ENCODE measurements at regions not wholly inside any gene's neighbourhood (a gene's known extent, or its start where the extent isn't known, plus 50 kb on each side); places are given as distances from the start of the nearest gene placed in this dataset.
"Not testable (repeated sequence)": the region's sequence is repeated elsewhere in the genome, so short reads cannot be mapped to it uniquely, and the experiment has no call there.

GRCh38 chr7:65455050-65455449, 81.4 kb downstream of the ZNF92 start:
- TF ChIP-seq FOXA1 (IDR thresholded peaks at IDR 0.05); FOXK2 (IDR thresholded peaks at IDR 0.05); ELF4 (IDR thresholded peaks at IDR 0.05); SUZ12 (IDR thresholded peaks at IDR 0.05); FOXM1 (IDR thresholded peaks at IDR 0.05; ENCODE audit: borderline replicate concordance); TARDBP (IDR thresholded peaks at IDR 0.05); ARNT (IDR thresholded peaks at IDR 0.05); NFRKB (IDR thresholded peaks at IDR 0.05); PKNOX1 (IDR thresholded peaks at IDR 0.05); HDGF (IDR thresholded peaks at IDR 0.05; ENCODE audit: borderline replicate concordance); ZNF384 (IDR thresholded peaks at IDR 0.05): not testable (repeated sequence)

All from HEK293T (cell line).